GM13977 (cell line): ENCODE measurements at regions not wholly inside any gene's neighbourhood (a gene's known extent, or its start where the extent isn't known, plus 50 kb on each side); places are given as distances from the start of the nearest gene placed in this dataset.

Source experiments
- DNase-seq: peaks from one replicate; pipeline ENCODE4 v3.0.0; 2012; ENCODE audit warnings: low spot score
- in situ Hi-C: fragments of 300-500 bp; cut with MboI; formaldehyde crosslinking; loops from one replicate; pipeline ENCODE4 v1.12.0; 2022; ENCODE audit warnings: low sequenced_read_pairs, low pct_unique_long_range_greater_than_20kb, mixed read lengths, inconsistent platforms; ENCODE audit not compliant: unreplicated experiment
- TF ChIP-seq, protein P1 (sequence below): IDR thresholded peaks from 2 replicates; pipeline ENCODE4 v1.5.1; 2012; ENCODE audit warnings: mild to moderate bottlenecking, control low read depth; ENCODE audit not compliant: insufficient read depth; ENCODE audit errors: extremely low read depth, missing control alignments

DNA sequence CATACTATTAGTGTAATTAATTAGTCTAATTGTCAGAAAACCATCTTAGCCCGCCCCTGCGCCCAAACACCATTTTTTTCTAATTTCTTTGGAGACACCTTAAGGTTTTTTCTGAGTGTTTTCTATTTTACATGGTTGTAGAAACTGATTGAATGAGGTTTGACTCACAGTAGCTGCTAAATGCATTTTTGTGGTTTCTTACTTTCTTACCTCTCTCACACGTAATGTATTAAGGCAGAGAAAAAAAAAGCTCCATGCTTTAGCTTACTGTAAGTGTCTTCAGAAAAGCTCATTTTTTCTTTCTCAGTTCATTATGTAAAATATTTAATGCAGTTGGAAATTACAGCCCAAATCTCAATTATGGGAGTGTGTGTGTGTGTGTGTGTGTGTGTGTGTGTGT lies 548.5 kb upstream of the LRRTM4 start:
- TF ChIP-seq, protein P1, sequence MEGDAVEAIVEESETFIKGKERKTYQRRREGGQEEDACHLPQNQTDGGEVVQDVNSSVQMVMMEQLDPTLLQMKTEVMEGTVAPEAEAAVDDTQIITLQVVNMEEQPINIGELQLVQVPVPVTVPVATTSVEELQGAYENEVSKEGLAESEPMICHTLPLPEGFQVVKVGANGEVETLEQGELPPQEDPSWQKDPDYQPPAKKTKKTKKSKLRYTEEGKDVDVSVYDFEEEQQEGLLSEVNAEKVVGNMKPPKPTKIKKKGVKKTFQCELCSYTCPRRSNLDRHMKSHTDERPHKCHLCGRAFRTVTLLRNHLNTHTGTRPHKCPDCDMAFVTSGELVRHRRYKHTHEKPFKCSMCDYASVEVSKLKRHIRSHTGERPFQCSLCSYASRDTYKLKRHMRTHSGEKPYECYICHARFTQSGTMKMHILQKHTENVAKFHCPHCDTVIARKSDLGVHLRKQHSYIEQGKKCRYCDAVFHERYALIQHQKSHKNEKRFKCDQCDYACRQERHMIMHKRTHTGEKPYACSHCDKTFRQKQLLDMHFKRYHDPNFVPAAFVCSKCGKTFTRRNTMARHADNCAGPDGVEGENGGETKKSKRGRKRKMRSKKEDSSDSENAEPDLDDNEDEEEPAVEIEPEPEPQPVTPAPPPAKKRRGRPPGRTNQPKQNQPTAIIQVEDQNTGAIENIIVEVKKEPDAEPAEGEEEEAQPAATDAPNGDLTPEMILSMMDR, result no peak
- peak; percentile 3 for DNase-seq
- in situ Hi-C loops, result no loop called here

DNA sequence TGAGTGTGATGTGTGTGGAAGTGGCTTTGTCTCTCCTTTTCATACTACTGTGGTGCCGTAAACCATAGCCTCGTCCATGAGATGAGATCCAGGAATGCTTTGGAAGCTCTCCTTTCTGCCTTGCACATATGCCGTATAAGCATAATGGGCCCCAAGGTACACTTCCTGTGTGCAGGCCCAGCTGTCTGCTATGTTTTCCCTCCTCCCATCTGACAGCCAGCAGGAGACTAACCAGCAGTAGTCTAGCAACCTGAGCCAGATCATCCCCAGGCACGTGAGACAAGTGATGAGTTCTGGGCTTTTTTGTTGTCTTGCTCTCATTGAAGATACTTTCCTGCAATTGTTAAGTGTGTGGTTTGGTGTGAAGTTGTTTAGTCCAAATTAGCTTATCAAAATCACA lies 555.5 kb upstream of the LRRTM4 start:
- TF ChIP-seq, protein P1, result no peak
- in situ Hi-C loops, result no loop called here
- no peak for DNase-seq

DNA sequence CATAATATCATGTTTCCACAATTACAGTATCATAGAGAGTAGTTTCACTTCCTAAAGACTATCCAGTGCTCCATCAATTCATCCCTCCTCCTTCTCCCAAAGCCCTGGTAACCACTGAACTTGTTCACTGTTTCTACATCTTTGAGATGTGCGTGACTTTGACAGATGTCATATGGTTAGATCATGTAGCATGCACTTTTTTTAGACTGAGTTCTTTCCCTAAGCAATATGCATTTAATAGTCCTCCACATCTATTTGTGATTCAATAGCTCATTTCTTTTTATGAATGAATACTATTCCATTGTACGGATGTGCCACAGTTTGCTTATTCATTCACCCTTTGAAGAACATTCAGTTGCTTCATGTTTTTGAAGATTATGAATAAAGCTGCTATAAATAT lies 560.4 kb upstream of the LRRTM4 start:
- DNase-seq, result no peak
- TF ChIP-seq, protein P1, result no peak
- in situ Hi-C loops, result no loop called here

DNA sequence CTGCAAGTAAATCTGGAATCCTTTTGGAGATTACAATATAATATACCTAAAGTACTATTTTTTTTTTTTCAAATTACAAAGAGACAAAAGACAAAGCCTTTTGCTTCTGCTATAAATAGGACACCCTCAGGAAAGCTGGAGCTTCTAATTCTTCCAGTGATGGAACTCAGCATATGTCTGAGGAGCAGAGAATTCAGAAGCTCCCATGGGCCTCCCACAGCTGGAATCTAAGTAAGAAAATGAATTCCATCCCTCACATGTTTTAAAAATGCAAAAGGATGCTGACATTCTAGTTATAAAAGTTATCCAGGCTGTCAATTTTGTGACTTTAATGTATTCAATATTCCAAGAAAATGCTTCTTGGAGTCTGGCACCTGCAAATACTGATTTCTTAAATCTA lies 571.3 kb upstream of the LRRTM4 start:
- TF ChIP-seq, protein P1, result no peak
- DNase-seq, result no peak
- in situ Hi-C loops, result no loop called here

DNA sequence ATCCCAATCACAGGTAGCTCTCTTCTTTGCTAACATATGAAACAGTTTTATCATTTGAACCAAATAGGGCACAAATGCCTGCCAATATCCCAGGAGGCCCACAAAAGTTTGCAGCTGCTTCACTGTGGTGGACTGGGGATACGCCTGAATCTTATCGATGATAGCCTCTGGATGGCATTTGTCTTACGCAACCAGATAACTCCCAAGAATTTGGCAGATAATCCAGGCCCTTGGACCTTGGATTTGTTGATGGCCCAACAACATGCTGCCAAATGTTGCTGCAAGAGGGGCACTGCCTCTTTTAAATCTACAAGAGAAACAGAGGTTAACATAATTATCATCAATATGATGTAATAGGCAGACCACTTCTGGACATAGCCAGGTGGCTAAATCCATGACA lies 587.1 kb upstream of the LRRTM4 start:
- in situ Hi-C loops, result no loop called here
- no peak for DNase-seq
- TF ChIP-seq, protein P1, result no peak

DNA sequence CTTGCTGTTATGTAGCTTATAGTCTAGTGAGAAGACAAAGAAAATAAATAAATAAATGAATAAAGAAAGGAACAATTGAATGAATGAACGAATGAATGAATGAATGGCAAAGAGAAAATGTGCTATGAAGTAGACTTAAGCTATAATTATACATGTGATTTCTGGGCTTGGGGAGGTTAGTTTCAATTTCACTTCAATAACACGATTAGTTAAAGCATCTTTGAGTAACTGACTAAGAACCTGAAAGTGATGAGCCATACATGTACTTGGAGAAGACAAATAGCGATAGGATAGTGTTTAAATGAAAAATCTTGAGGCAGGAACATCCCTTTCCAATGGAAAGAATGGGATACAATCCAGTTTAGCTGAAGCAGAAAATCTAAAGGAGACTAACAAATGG lies 593.1 kb upstream of the LRRTM4 start:
- TF ChIP-seq, protein P1, result no peak
- in situ Hi-C loops, result no loop called here
- no peak for DNase-seq

DNA sequence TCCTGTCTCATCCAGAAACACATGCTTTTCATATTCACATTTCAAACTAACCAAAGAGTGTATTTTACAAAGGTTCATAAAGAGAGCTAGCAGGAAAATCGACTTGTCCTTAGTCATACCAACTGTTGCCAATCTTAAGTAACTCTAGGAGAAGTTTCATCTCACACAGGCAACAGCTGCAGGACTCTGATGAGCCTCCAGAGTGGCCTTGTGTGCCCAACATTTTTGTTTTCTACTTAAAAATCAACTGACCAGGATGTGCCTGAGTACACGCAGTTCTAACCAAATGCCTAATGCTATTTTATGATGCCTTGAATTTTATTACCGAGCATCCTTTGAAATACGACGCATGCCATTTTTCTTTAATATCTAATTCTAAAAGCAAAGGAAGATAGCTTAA lies 595.9 kb upstream of the LRRTM4 start:
- no peak for DNase-seq
- in situ Hi-C loops, result no loop called here

More for the DNA sequence above, 595.9 kb upstream of the LRRTM4 start:
- TF ChIP-seq, protein P1, result no peak
